ENCODE measurements at regions not wholly inside any gene's neighbourhood (a gene's known extent, or its start where the extent isn't known, plus 50 kb on each side); places are given as distances from the start of the nearest gene placed in this dataset.

- no peak for TF ChIP-seq CTCF (IDR thresholded peaks at IDR 0.05)
- ATAC-seq (ENCODE audit: low FRiP score) (no peak), DNase-seq (ENCODE audit: low spot score) (no peak)
These were observed 149.9 kb downstream of the SYF2 start for GRCh38 chr1:25082216-25082899.

- DNase-seq (ENCODE audit: low spot score) (no peak), ATAC-seq (ENCODE audit: low FRiP score) (no peak)
- no peak for TF ChIP-seq CTCF (IDR thresholded peaks at IDR 0.05)
These were observed 150.8 kb downstream of the SYF2 start for GRCh38 chr1:25081496-25081895.

GRCh38 chr1:25080294-25081209 is 150.5 kb upstream of the RUNX3 start:
- DNase-seq (ENCODE audit: low spot score) (no peak), ATAC-seq (ENCODE audit: low FRiP score) (no peak)
- no peak for TF ChIP-seq CTCF (IDR thresholded peaks at IDR 0.05)

- DNase-seq (ENCODE audit: low spot score) (no peak), ATAC-seq (ENCODE audit: low FRiP score) (no peak)
- TF ChIP-seq CTCF (IDR thresholded peaks at IDR 0.05), result no peak
These were observed 149.0 kb upstream of the RUNX3 start for GRCh38 chr1:25079048-25079447.

GRCh38 chr1:25074351-25075227 is 144.5 kb upstream of the RUNX3 start:
- DNase-seq (ENCODE audit: low spot score), result no peak
- no peak for ATAC-seq (ENCODE audit: low FRiP score)
- TF ChIP-seq CTCF (IDR thresholded peaks at IDR 0.05), result no peak

- no peak for TF ChIP-seq CTCF (IDR thresholded peaks at IDR 0.05)
- ATAC-seq (ENCODE audit: low FRiP score) (no peak), DNase-seq (ENCODE audit: low spot score) (no peak)
These were observed 143.7 kb upstream of the RUNX3 start for GRCh38 chr1:25073640-25074270.

All from omental fat pad (tissue), 3 donors.